H9 (cell line): ENCODE measurements at regions not wholly inside any gene's neighbourhood (a gene's known extent, or its start where the extent isn't known, plus 50 kb on each side); places are given as distances from the start of the nearest gene placed in this dataset.

ENCODE experiments used
- DNase-seq: peaks from one replicate; pipeline ENCODE4 v3.0.0-alpha.2; 2017
- H2AFZ ChIP-seq: one replicate; pipeline ENCODE4 v1.6.1; 2013; ENCODE audit warnings: mild to moderate bottlenecking, low read length, control low read depth, moderate library complexity
- H2AK5ac ChIP-seq: 2 replicates; pipeline ENCODE4 v1.6.1; 2013; ENCODE audit warnings: low read length, control low read depth, mixed read lengths; ENCODE audit not compliant: insufficient read length
- H2BK120ac ChIP-seq: one replicate; pipeline ENCODE4 v1.6.1; 2013; ENCODE audit warnings: low read depth, mild to moderate bottlenecking, low read length, control low read depth, inconsistent platforms; ENCODE audit not compliant: poor library complexity, severe bottlenecking
- H2BK12ac ChIP-seq: 2 replicates; pipeline ENCODE4 v1.6.1; 2013; ENCODE audit warnings: low read length, control low read depth, mixed read lengths, low read depth; ENCODE audit not compliant: insufficient read length
- H2BK15ac ChIP-seq: 2 replicates; pipeline ENCODE4 v1.6.1; 2013; ENCODE audit warnings: low read depth, low read length, control low read depth
- H2BK20ac ChIP-seq: one replicate; pipeline ENCODE4 v1.6.1; 2013; ENCODE audit warnings: low read depth, mild to moderate bottlenecking, low read length, control low read depth, inconsistent platforms; ENCODE audit not compliant: poor library complexity, severe bottlenecking
- H2BK5ac ChIP-seq: 2 replicates; pipeline ENCODE4 v1.6.1; 2013; ENCODE audit warnings: low read length, control low read depth, mixed read lengths; ENCODE audit not compliant: insufficient read length
- H3K14ac ChIP-seq: 2 replicates; pipeline ENCODE4 v1.6.1; 2013; ENCODE audit warnings: low read length, control low read depth; ENCODE audit not compliant: insufficient read depth
- H3K18ac ChIP-seq: 2 replicates; pipeline ENCODE4 v1.6.1; 2013; ENCODE audit warnings: low read depth, mild to moderate bottlenecking, mixed read lengths, low read length, control low read depth; ENCODE audit not compliant: insufficient read length
- H3K23ac ChIP-seq: 2 replicates; pipeline ENCODE4 v1.6.1; 2013; ENCODE audit warnings: low read length, control low read depth, mixed read lengths, low read depth; ENCODE audit not compliant: insufficient read length
- H3K23me2 ChIP-seq: 2 replicates; pipeline ENCODE4 v1.6.1; 2013; ENCODE audit warnings: low read depth, mild to moderate bottlenecking, mixed read lengths, low read length, control low read depth; ENCODE audit not compliant: insufficient read length, poor library complexity, severe bottlenecking
- H3K27ac ChIP-seq: 2 replicates; pipeline ENCODE4 v1.5.1; 2013; ENCODE audit warnings: low read length, control low read depth, mixed read lengths, low read depth; ENCODE audit not compliant: insufficient read length
- H3K27me3 ChIP-seq: 2 replicates; pipeline ENCODE4 v1.6.1; 2013; ENCODE audit warnings: low read length, control low read depth, inconsistent platforms; ENCODE audit not compliant: insufficient read depth
- H3K4ac ChIP-seq: 2 replicates; pipeline ENCODE4 v1.6.1; 2013; ENCODE audit warnings: low read depth, mild to moderate bottlenecking, control low read depth, inconsistent platforms, low read length, moderate library complexity
- H3K4me1 ChIP-seq: 2 replicates; pipeline ENCODE4 v1.6.1; 2013; ENCODE audit warnings: low read length, control low read depth, inconsistent platforms; ENCODE audit not compliant: insufficient read depth
- H3K4me2 ChIP-seq: 2 replicates; pipeline ENCODE4 v1.6.1; 2013; ENCODE audit warnings: low read length, control low read depth, mixed read lengths; ENCODE audit not compliant: insufficient read length, insufficient read depth
- H3K56ac ChIP-seq: 2 replicates; pipeline ENCODE4 v1.6.1; 2013; ENCODE audit warnings: low read depth, mild to moderate bottlenecking, mixed read lengths, low read length, control low read depth; ENCODE audit not compliant: insufficient read length
- H3K79me1 ChIP-seq: 2 replicates; pipeline ENCODE4 v1.6.1; 2013; ENCODE audit warnings: low read depth, mild to moderate bottlenecking, moderate library complexity, low read length, control low read depth, inconsistent platforms; ENCODE audit not compliant: insufficient read depth, poor library complexity, severe bottlenecking
- H3K79me2 ChIP-seq: 2 replicates; pipeline ENCODE4 v1.6.1; 2013; ENCODE audit warnings: low read length, control low read depth, inconsistent platforms; ENCODE audit not compliant: insufficient read depth
- H3K9ac ChIP-seq: 2 replicates; pipeline ENCODE4 v1.6.1; 2013; ENCODE audit warnings: low read length, control low read depth, mixed read lengths; ENCODE audit not compliant: insufficient read length; ENCODE audit errors: extremely low read depth
- H3K9me3 ChIP-seq: one replicate; pipeline ENCODE4 v1.6.1; 2013; ENCODE audit warnings: low read depth, low read length, inconsistent platforms; ENCODE audit not compliant: control insufficient read depth
- H3T11ph ChIP-seq: one replicate; pipeline ENCODE4 v1.6.1; 2013; ENCODE audit warnings: mild to moderate bottlenecking, low read length, control low read depth, inconsistent platforms
- H4K20me1 ChIP-seq: one replicate; pipeline ENCODE4 v1.6.1; 2013; ENCODE audit not compliant: control insufficient read depth, insufficient read length, insufficient read depth
- H4K5ac ChIP-seq: 2 replicates; pipeline ENCODE4 v1.6.1; 2013; ENCODE audit warnings: low read depth, mild to moderate bottlenecking, mixed read lengths, low read length, control low read depth; ENCODE audit not compliant: insufficient read length
- H4K8ac ChIP-seq: replicated peaks from 2 replicates; pipeline ENCODE4 v1.6.1; 2013; ENCODE audit warnings: low read length, control low read depth, mixed read lengths, low read depth; ENCODE audit not compliant: insufficient read length
- H4K91ac ChIP-seq: 2 replicates; pipeline ENCODE4 v1.6.1; 2013; ENCODE audit warnings: low read depth, mild to moderate bottlenecking, moderate library complexity, mixed read lengths, low read length, control low read depth; ENCODE audit not compliant: insufficient read length
- H3K27ac Mint-ChIP-seq, 3 experiments: 2 replicates in 2 of 3; 3 replicates in 1 of 3; pipeline ENCODE4 v1.8.0; 2020 to 2021; ENCODE audit warnings: mixed read lengths in 3 of 3, mild to moderate bottlenecking in 1 of 3, moderate library complexity in 1 of 3
- H3K27me3 Mint-ChIP-seq: 2 replicates; pipeline ENCODE4 v1.8.0; 2021; ENCODE audit warnings: low read depth, mild to moderate bottlenecking, moderate library complexity, mixed read lengths
- H3K36me3 Mint-ChIP-seq, 3 experiments: 2 replicates in 2 of 3; 3 replicates in 1 of 3; pipeline ENCODE4 v1.8.0; 2020 to 2021; ENCODE audit warnings: low read depth in 3 of 3, mixed read lengths in 3 of 3; ENCODE audit not compliant: insufficient read depth in 1 of 3
- H3K4me1 Mint-ChIP-seq, 2 experiments: 2 replicates each; pipeline ENCODE4 v1.8.0; 2020; ENCODE audit warnings: mixed read lengths in 2 of 2
- H3K4me3 Mint-ChIP-seq, 2 experiments: 2 replicates in 1 of 2; 3 replicates in 1 of 2; pipeline ENCODE4 v1.8.0; 2020 to 2021; ENCODE audit warnings: mild to moderate bottlenecking in 2 of 2, mixed read lengths in 2 of 2, moderate library complexity in 1 of 2
- H3K9me3 Mint-ChIP-seq, 2 experiments: 2 replicates in 1 of 2; 3 replicates in 1 of 2; pipeline ENCODE4 v1.8.0; 2020; ENCODE audit warnings: mild to moderate bottlenecking in 2 of 2, mixed read lengths in 2 of 2, moderate library complexity in 1 of 2
- CTCF ChIP-seq: fragments of 200-600 bp; sonication (generic); conservative IDR thresholded peaks from 3 replicates; pipeline ENCODE4 v1.8.0; 2021; ENCODE audit warnings: antibody characterized with exemption, mild to moderate bottlenecking
- WGBS: extraction: QIAGEN DNeasy Blood & Tissue Kit; methylation state at CpG from one replicate; pipeline ENCODE4 v1.1.7; 2013; ENCODE audit warnings: missing lambda C conversion rate, low lambda C conversion rate, mixed read lengths; ENCODE audit not compliant: insufficient read length; ENCODE audit errors: extremely low coverage; 5-methylcytosine and 5-hydroxymethylcytosine counted together

GRCh38 chr18:68607852-68608251, 107.1 kb downstream of the TMX3 start:
- H2BK20ac ChIP-seq = no peak overlapping the region
- H2AFZ ChIP-seq = no peak overlapping the region
- H3K79me1 ChIP-seq = no peaks in the 10 kb centered on the region
- H4K8ac ChIP-seq = no peak overlapping the region
- no peaks in the 10 kb centered on the region for H3K36me3 Mint-ChIP-seq
- no peak overlapping the region for H3K14ac ChIP-seq
- no peak overlapping the region for H3K23ac ChIP-seq
- no peaks in the 10 kb centered on the region for H3K27me3 ChIP-seq
- H3K56ac ChIP-seq = no peak overlapping the region
- no peak overlapping the region for H3K4me3 Mint-ChIP-seq
- TF ChIP-seq CTCF = no peak
- H3K79me2 ChIP-seq = no peaks in the 10 kb centered on the region
- H2BK5ac ChIP-seq = no peak overlapping the region
- DNase-seq = no peak
- H3K4me1 ChIP-seq = no peaks in the 10 kb centered on the region
- no peaks in the 10 kb centered on the region; a peak in 1 of 5 replicates for H3K9me3 Mint-ChIP-seq
- no peak overlapping the region for H3K4ac ChIP-seq
- H3K27ac Mint-ChIP-seq = no peak overlapping the region
- H3K9me3 ChIP-seq = no peaks in the 10 kb centered on the region
- no peak overlapping the region for H3T11ph ChIP-seq
- H3K23me2 ChIP-seq = no peaks in the 10 kb centered on the region
- H3K4me2 ChIP-seq = no peak overlapping the region
- no peaks in the 10 kb centered on the region for H4K20me1 ChIP-seq
- no CpG with 5 or more reads among the region's 2 CpGs for WGBS
- no peaks in the 10 kb centered on the region for H3K4me1 Mint-ChIP-seq
- H3K27me3 Mint-ChIP-seq = no peaks in the 10 kb centered on the region
- no peak overlapping the region for H4K91ac ChIP-seq
- no peak overlapping the region for H2BK15ac ChIP-seq
- H3K18ac ChIP-seq = no peak overlapping the region
- H4K5ac ChIP-seq = no peak overlapping the region
- no peak overlapping the region for H3K27ac ChIP-seq
- no peak overlapping the region for H2BK12ac ChIP-seq
- no peak overlapping the region for H2BK120ac ChIP-seq
- no peak overlapping the region for H2AK5ac ChIP-seq
- no peak overlapping the region for H3K9ac ChIP-seq
